ENCODE measurements at regions not wholly inside any gene's neighbourhood (a gene's known extent, or its start where the extent isn't known, plus 50 kb on each side); places are given as distances from the start of the nearest gene placed in this dataset.

- in situ Hi-C loops (cut with HindIII; ENCODE audit: low sequenced_read_pairs) = no loop called here
- H3K4me3 ChIP-seq (ENCODE audit: low read depth, low read length) = no peak overlapping the region
- no peak for DNase-seq (ENCODE audit: low read depth)
- no peak for TF ChIP-seq CTCF (IDR thresholded peaks at IDR 0.05; ENCODE audit: low read depth, low read length, missing control alignments)
Observed at GRCh38 chr1:230542681-230543080, 99.6 kb upstream of the COG2 start.

- H3K4me3 ChIP-seq (ENCODE audit: low read depth, low read length) = no peak overlapping the region
- no peak for DNase-seq (ENCODE audit: low read depth)
- no peak for TF ChIP-seq CTCF (IDR thresholded peaks at IDR 0.05; ENCODE audit: low read depth, low read length, missing control alignments)
- in situ Hi-C loops (cut with HindIII; ENCODE audit: low sequenced_read_pairs) = no loop called here
Observed at GRCh38 chr1:230542054-230542453, 100.2 kb upstream of the COG2 start.

GRCh38 chr1:230541306-230541705 lies 101.0 kb upstream of the COG2 start:
- no peak overlapping the region for H3K4me3 ChIP-seq (ENCODE audit: low read depth, low read length)
- TF ChIP-seq CTCF (IDR thresholded peaks at IDR 0.05; ENCODE audit: low read depth, low read length, missing control alignments) = no peak
- in situ Hi-C loops (cut with HindIII; ENCODE audit: low sequenced_read_pairs) = no loop called here
- no peak for DNase-seq (ENCODE audit: low read depth)

GRCh38 chr1:230540421-230541155 lies 101.7 kb upstream of the COG2 start:
- no peak for DNase-seq (ENCODE audit: low read depth)
- TF ChIP-seq CTCF (IDR thresholded peaks at IDR 0.05; ENCODE audit: low read depth, low read length, missing control alignments) = no peak
- in situ Hi-C loops (cut with HindIII; ENCODE audit: low sequenced_read_pairs) = no loop called here
- no peak overlapping the region for H3K4me3 ChIP-seq (ENCODE audit: low read depth, low read length)

GRCh38 chr1:230537456-230537855 lies 104.8 kb upstream of the COG2 start:
- in situ Hi-C loops (cut with HindIII; ENCODE audit: low sequenced_read_pairs) = no loop called here
- no peak overlapping the region for H3K4me3 ChIP-seq (ENCODE audit: low read depth, low read length)
- no peak for DNase-seq (ENCODE audit: low read depth)
- no peak for TF ChIP-seq CTCF (IDR thresholded peaks at IDR 0.05; ENCODE audit: low read depth, low read length, missing control alignments)

GRCh38 chr1:230536641-230537155 lies 105.6 kb upstream of the COG2 start:
- H3K4me3 ChIP-seq (ENCODE audit: low read depth, low read length) = no peak overlapping the region
- in situ Hi-C loops (cut with HindIII; ENCODE audit: low sequenced_read_pairs) = no loop called here
- DNase-seq (ENCODE audit: low read depth) = no peak

More at GRCh38 chr1:230536641-230537155, 105.6 kb upstream of the COG2 start:
- no peak for TF ChIP-seq CTCF (IDR thresholded peaks at IDR 0.05; ENCODE audit: low read depth, low read length, missing control alignments)

Measured in astrocyte of the cerebellum (primary cell).